Endothelial cell (in vitro differentiated cells): ENCODE measurements at regions not wholly inside any gene's neighbourhood (a gene's known extent, or its start where the extent isn't known, plus 50 kb on each side); places are given as distances from the start of the nearest gene placed in this dataset.

Source experiments
- DNase-seq: peaks from one replicate; pipeline ENCODE4 v3.0.0; 2021; ENCODE audit warnings: low spot score
- H3K27ac Mint-ChIP-seq: one replicate; pipeline ENCODE4 v1.8.0; 2021; ENCODE audit warnings: mixed read lengths, inconsistent platforms; ENCODE audit not compliant: unreplicated experiment
- H3K27me3 Mint-ChIP-seq: one replicate; pipeline ENCODE4 v1.8.0; 2021; ENCODE audit warnings: mild to moderate bottlenecking, moderate library complexity, mixed read lengths, inconsistent platforms; ENCODE audit not compliant: unreplicated experiment
- H3K36me3 Mint-ChIP-seq: one replicate; pipeline ENCODE4 v1.8.0; 2021; ENCODE audit warnings: mild to moderate bottlenecking, low read depth, mixed read lengths, inconsistent platforms; ENCODE audit not compliant: unreplicated experiment
- H3K4me1 Mint-ChIP-seq: one replicate; pipeline ENCODE4 v1.8.0; 2021; ENCODE audit warnings: mild to moderate bottlenecking, mixed read lengths, inconsistent platforms; ENCODE audit not compliant: unreplicated experiment
- H3K4me3 Mint-ChIP-seq: one replicate; pipeline ENCODE4 v1.8.0; 2021; ENCODE audit warnings: mild to moderate bottlenecking, mixed read lengths, inconsistent platforms; ENCODE audit not compliant: unreplicated experiment
- H3K9me3 Mint-ChIP-seq: one replicate; pipeline ENCODE4 v1.8.0; 2021; ENCODE audit warnings: mixed read lengths, inconsistent platforms; ENCODE audit not compliant: unreplicated experiment
- CTCF ChIP-seq: fragments of 200-600 bp; sonication (generic); IDR thresholded peaks from one replicate; pipeline ENCODE4 v1.5.0; 2021; ENCODE audit warnings: antibody characterized with exemption; ENCODE audit not compliant: unreplicated experiment

- H3K4me1 Mint-ChIP-seq: peaks cover 5% of the 10 kb centered on the region
- H3K4me3 Mint-ChIP-seq: no peak overlapping the region
- no peaks in the 10 kb centered on the region for H3K9me3 Mint-ChIP-seq
- H3K27me3 Mint-ChIP-seq: no peaks in the 10 kb centered on the region
- H3K36me3 Mint-ChIP-seq: no peaks in the 10 kb centered on the region
- TF ChIP-seq CTCF: no peak
- DNase-seq: no peak
- no peak overlapping the region for H3K27ac Mint-ChIP-seq
These were observed 399.3 kb downstream of the PTPRC start for GRCh38 chr1:199038156-199038555.

- Mint-ChIP-seq H3K4me1 (peaks cover 5% of the 10 kb centered on the region), H3K4me3 (no peak overlapping the region), H3K27ac (no peak overlapping the region), H3K27me3 (no peaks in the 10 kb centered on the region), H3K36me3 (no peaks in the 10 kb centered on the region), H3K9me3 (no peaks in the 10 kb centered on the region)
- no peak for TF ChIP-seq CTCF
- no peak for DNase-seq
These were observed 401.5 kb downstream of the PTPRC start for GRCh38 chr1:199040076-199040905.

GRCh38 chr1:199041173-199041914 lies 402.5 kb downstream of the PTPRC start:
- Mint-ChIP-seq H3K4me3 (no peak overlapping the region), H3K27ac (peak overlapping the region; percentile 80), H3K27me3 (no peaks in the 10 kb centered on the region), H3K4me1 (peaks cover 5% of the 10 kb centered on the region), H3K9me3 (no peaks in the 10 kb centered on the region), H3K36me3 (no peaks in the 10 kb centered on the region)
- no peak for TF ChIP-seq CTCF
- no peak for DNase-seq

- no peak overlapping the region for H3K4me3 Mint-ChIP-seq
- no peaks in the 10 kb centered on the region for H3K36me3 Mint-ChIP-seq
- no peak for TF ChIP-seq CTCF
- no peaks in the 10 kb centered on the region for H3K27me3 Mint-ChIP-seq
- no peak overlapping the region for H3K27ac Mint-ChIP-seq
- peaks cover 5% of the 10 kb centered on the region for H3K4me1 Mint-ChIP-seq
- no peaks in the 10 kb centered on the region for H3K9me3 Mint-ChIP-seq
- DNase-seq: no peak
These were observed 403.4 kb downstream of the PTPRC start for GRCh38 chr1:199042193-199042592.

GRCh38 chr1:199044191-199044590 lies 405.4 kb downstream of the PTPRC start:
- no peak for TF ChIP-seq CTCF
- H3K4me1 Mint-ChIP-seq: peaks cover 5% of the 10 kb centered on the region
- no peaks in the 10 kb centered on the region for H3K36me3 Mint-ChIP-seq
- H3K4me3 Mint-ChIP-seq: no peak overlapping the region
- DNase-seq: no peak
- H3K9me3 Mint-ChIP-seq: no peaks in the 10 kb centered on the region
- H3K27me3 Mint-ChIP-seq: no peaks in the 10 kb centered on the region
- no peak overlapping the region for H3K27ac Mint-ChIP-seq
